ENCODE measurements at regions not wholly inside any gene's neighbourhood (a gene's known extent, or its start where the extent isn't known, plus 50 kb on each side); places are given as distances from the start of the nearest gene placed in this dataset.

GRCh38 chr6:144607998-144608735 is 323.0 kb downstream of the UTRN start:
- Mint-ChIP-seq H3K27me3 (ENCODE audit: unreplicated experiment) (no peaks in the 10 kb centered on the region), H3K36me3 (ENCODE audit: insufficient read depth, unreplicated experiment) (no peaks in the 10 kb centered on the region), H3K9me3 (ENCODE audit: low read depth, unreplicated experiment) (peaks cover 3% of the 10 kb centered on the region), H3K27ac (ENCODE audit: unreplicated experiment) (no peak overlapping the region), H3K4me3 (ENCODE audit: low read depth, unreplicated experiment) (no peak overlapping the region), H3K4me1 (ENCODE audit: low read depth, unreplicated experiment) (peaks cover 10% of the 10 kb centered on the region)
- DNase-seq, result no peak
- TF ChIP-seq CTCF (IDR thresholded peaks at IDR 0.05; ENCODE audit: unreplicated experiment), result no peak
- CTCF ChIA-PET, result no interaction called here
- intact Hi-C loops (cut with micrococcal nuclease; ENCODE audit: unreplicated experiment), result no loop called here
- BruUV-seq (replicated peaks), result no TSS peak

GRCh38 chr6:144612811-144613210 is 327.7 kb downstream of the UTRN start:
- H3K9me3 Mint-ChIP-seq (ENCODE audit: low read depth, unreplicated experiment), result peaks cover 3% of the 10 kb centered on the region
- H3K4me1 Mint-ChIP-seq (ENCODE audit: low read depth, unreplicated experiment), result peaks cover 13% of the 10 kb centered on the region
- no peak overlapping the region for H3K27ac Mint-ChIP-seq (ENCODE audit: unreplicated experiment)
- TF ChIP-seq CTCF (IDR thresholded peaks at IDR 0.05; ENCODE audit: unreplicated experiment), result no peak
- intact Hi-C loops (cut with micrococcal nuclease; ENCODE audit: unreplicated experiment), result no loop called here
- BruUV-seq (replicated peaks), result no TSS peak
- H3K36me3 Mint-ChIP-seq (ENCODE audit: insufficient read depth, unreplicated experiment), result no peaks in the 10 kb centered on the region
- no peak for DNase-seq
- no peak overlapping the region for H3K4me3 Mint-ChIP-seq (ENCODE audit: low read depth, unreplicated experiment)
- CTCF ChIA-PET, result no interaction called here
- no peaks in the 10 kb centered on the region for H3K27me3 Mint-ChIP-seq (ENCODE audit: unreplicated experiment)

GRCh38 chr6:144613859-144614258 is 328.7 kb downstream of the UTRN start:
- no TSS peak for BruUV-seq (replicated peaks)
- Mint-ChIP-seq H3K4me1 (ENCODE audit: low read depth, unreplicated experiment) (peaks cover 13% of the 10 kb centered on the region), H3K27ac (ENCODE audit: unreplicated experiment) (peak overlapping the region; percentile 33), H3K36me3 (ENCODE audit: insufficient read depth, unreplicated experiment) (no peaks in the 10 kb centered on the region), H3K4me3 (ENCODE audit: low read depth, unreplicated experiment) (no peak overlapping the region), H3K9me3 (ENCODE audit: low read depth, unreplicated experiment) (peaks cover 3% of the 10 kb centered on the region), H3K27me3 (ENCODE audit: unreplicated experiment) (no peaks in the 10 kb centered on the region)
- CTCF ChIA-PET, result no interaction called here
- intact Hi-C loops (cut with micrococcal nuclease; ENCODE audit: unreplicated experiment), result no loop called here
- no peak for DNase-seq
- TF ChIP-seq CTCF (IDR thresholded peaks at IDR 0.05; ENCODE audit: unreplicated experiment), result no peak

GRCh38 chr6:144615870-144616269 is 330.7 kb downstream of the UTRN start:
- Mint-ChIP-seq H3K27ac (ENCODE audit: unreplicated experiment) (no peak overlapping the region), H3K4me1 (ENCODE audit: low read depth, unreplicated experiment) (peaks cover 13% of the 10 kb centered on the region), H3K36me3 (ENCODE audit: insufficient read depth, unreplicated experiment) (no peaks in the 10 kb centered on the region), H3K4me3 (ENCODE audit: low read depth, unreplicated experiment) (no peak overlapping the region), H3K27me3 (ENCODE audit: unreplicated experiment) (no peaks in the 10 kb centered on the region), H3K9me3 (ENCODE audit: low read depth, unreplicated experiment) (no peaks in the 10 kb centered on the region)
- BruUV-seq (replicated peaks), result no TSS peak
- DNase-seq, result no peak
- intact Hi-C loops (cut with micrococcal nuclease; ENCODE audit: unreplicated experiment), result no loop called here
- no peak for TF ChIP-seq CTCF (IDR thresholded peaks at IDR 0.05; ENCODE audit: unreplicated experiment)
- CTCF ChIA-PET, result no interaction called here
